ENCODE measurements at regions not wholly inside any gene's neighbourhood (a gene's known extent, or its start where the extent isn't known, plus 50 kb on each side); places are given as distances from the start of the nearest gene placed in this dataset.
A peak's percentile ranks its signal among the peaks of the same experiment; 100 is the strongest.

GRCh38 chr1:39151267-39151666, 53.2 kb upstream of the MACF1 start:
- in situ Hi-C loops (cut with MboI; ENCODE audit: low sequenced_read_pairs in 4 of 4) (no loop called here), intact Hi-C loops (cut with DNase I; ENCODE audit: low total_unique reads) (no loop called here)
- H3K36me3 ChIP-seq: no peaks in the 10 kb centered on the region
- peak overlapping the region in 1 of 4 donors; percentile 43 for H3K27ac ChIP-seq
- DNase-seq (no peak), ATAC-seq (no peak)
- no peaks in the 10 kb centered on the region for H3K9me3 ChIP-seq
- no peak overlapping the region for H3K4me3 ChIP-seq
- TF ChIP-seq CTCF (IDR thresholded peaks at IDR 0.05 in 4 of 5, conservative IDR thresholded peaks at IDR 0.05 in 1 of 5): no peak
- no peak for TF ChIP-seq POLR2A (IDR thresholded peaks at IDR 0.05)
- peaks cover 51 to 68% of the 10 kb centered on the region in 2 donors for H3K4me1 ChIP-seq
- no peaks in the 10 kb centered on the region for H3K27me3 ChIP-seq

GRCh38 chr1:39152923-39153322, 51.6 kb upstream of the MACF1 start:
- intact Hi-C loops (cut with DNase I; ENCODE audit: low total_unique reads) (no loop called here), in situ Hi-C loops (cut with MboI; ENCODE audit: low sequenced_read_pairs in 4 of 4) (no loop called here)
- Histone ChIP-seq H3K27me3 (no peaks in the 10 kb centered on the region), H3K36me3 (no peaks in the 10 kb centered on the region), H3K4me3 (no peak overlapping the region), H3K27ac (no peak overlapping the region), H3K4me1 (peaks cover 53 to 66% of the 10 kb centered on the region in 2 donors), H3K9me3 (no peaks in the 10 kb centered on the region)
- no peak for DNase-seq
- no peak for TF ChIP-seq POLR2A (IDR thresholded peaks at IDR 0.05)
- no peak for TF ChIP-seq CTCF (IDR thresholded peaks at IDR 0.05 in 4 of 5, conservative IDR thresholded peaks at IDR 0.05 in 1 of 5)
- no peak for ATAC-seq

GRCh38 chr1:39153684-39154083, 50.8 kb upstream of the MACF1 start:
- Histone ChIP-seq H3K9me3 (no peaks in the 10 kb centered on the region), H3K27me3 (no peaks in the 10 kb centered on the region), H3K27ac (peak overlapping the region in 3 of 4 donors; percentile 52 to 67 (median 59)), H3K36me3 (no peaks in the 10 kb centered on the region), H3K4me1 (peaks cover 60 to 67% of the 10 kb centered on the region in 2 donors), H3K4me3 (no peak overlapping the region)
- TF ChIP-seq POLR2A (IDR thresholded peaks at IDR 0.05) (no peak), CTCF (IDR thresholded peaks at IDR 0.05 in 4 of 5, conservative IDR thresholded peaks at IDR 0.05 in 1 of 5) (no peak)
- peak in 1 of 2 donors; percentile 31 for ATAC-seq
- intact Hi-C loops (cut with DNase I; ENCODE audit: low total_unique reads) (no loop called here), in situ Hi-C loops (cut with MboI; ENCODE audit: low sequenced_read_pairs in 4 of 4) (no loop called here)
- DNase-seq: no peak

GRCh38 chr1:39154553-39155421, 49.7 kb upstream of the MACF1 start:
- in situ Hi-C loops (cut with MboI; ENCODE audit: low sequenced_read_pairs in 4 of 4) (no loop called here), intact Hi-C loops (cut with DNase I; ENCODE audit: low total_unique reads) (no loop called here)
- peaks cover 71% of the 10 kb centered on the region in 2 donors for H3K4me1 ChIP-seq
- ATAC-seq (peak; percentile 67 to 83), DNase-seq (peak in 1 of 2 donors; percentile 50)
- no peak overlapping the region for H3K4me3 ChIP-seq
- H3K36me3 ChIP-seq: no peaks in the 10 kb centered on the region
- peak overlapping the region; percentile 37 to 67 (median 61) for H3K27ac ChIP-seq
- H3K27me3 ChIP-seq: no peaks in the 10 kb centered on the region
- TF ChIP-seq POLR2A (IDR thresholded peaks at IDR 0.05): no peak
- no peak for TF ChIP-seq CTCF (IDR thresholded peaks at IDR 0.05 in 4 of 5, conservative IDR thresholded peaks at IDR 0.05 in 1 of 5)
- no peaks in the 10 kb centered on the region for H3K9me3 ChIP-seq
